Neuronal stem cell (in vitro differentiated cells): ENCODE measurements at regions not wholly inside any gene's neighbourhood (a gene's known extent, or its start where the extent isn't known, plus 50 kb on each side); places are given as distances from the start of the nearest gene placed in this dataset.

ENCODE experiments used
- DNase-seq: peaks from one replicate; pipeline ENCODE4 v3.0.0-alpha.2; 2013; ENCODE audit warnings: low spot score
- H2AFZ ChIP-seq: one replicate; pipeline ENCODE4 v1.6.1; 2013; ENCODE audit warnings: mild to moderate bottlenecking, low read length, inconsistent platforms
- H2AK5ac ChIP-seq: 2 replicates; pipeline ENCODE4 v1.6.1; 2013; ENCODE audit warnings: low read depth, mild to moderate bottlenecking, inconsistent platforms, low read length, moderate library complexity, mixed read lengths
- H2BK120ac ChIP-seq: 2 replicates; pipeline ENCODE4 v1.6.1; 2013; ENCODE audit warnings: low read depth, mild to moderate bottlenecking, inconsistent platforms, low read length, moderate library complexity, mixed read lengths
- H2BK12ac ChIP-seq: one replicate; pipeline ENCODE4 v1.6.1; 2013; ENCODE audit warnings: low read length, inconsistent platforms
- H2BK15ac ChIP-seq: 2 replicates; pipeline ENCODE4 v1.6.1; 2013; ENCODE audit warnings: mild to moderate bottlenecking, low read length, inconsistent platforms, mixed read lengths
- H2BK5ac ChIP-seq: one replicate; pipeline ENCODE4 v1.6.1; 2013; ENCODE audit warnings: inconsistent platforms, mild to moderate bottlenecking, low read length, moderate library complexity
- H3K14ac ChIP-seq: one replicate; pipeline ENCODE4 v1.6.1; 2013; ENCODE audit warnings: low read length, inconsistent platforms
- H3K18ac ChIP-seq: 2 replicates; pipeline ENCODE4 v1.6.1; 2013; ENCODE audit warnings: low read length, inconsistent platforms
- H3K23ac ChIP-seq: 2 replicates; pipeline ENCODE4 v1.6.1; 2013; ENCODE audit warnings: low read depth, mild to moderate bottlenecking, mixed read lengths, low read length, inconsistent platforms; ENCODE audit not compliant: poor library complexity
- H3K27ac ChIP-seq: replicated peaks from 3 replicates; pipeline ENCODE4 v1.5.1; 2013; ENCODE audit warnings: low read length, inconsistent platforms
- H3K27me3 ChIP-seq, 3 experiments: 2 replicates each; pipeline ENCODE4 v1.6.1; 2013; ENCODE audit warnings: low read length in 3 of 3, mild to moderate bottlenecking in 2 of 3, inconsistent platforms in 1 of 3, low read depth in 1 of 3, mixed read lengths in 1 of 3, moderate library complexity in 1 of 3; ENCODE audit not compliant: control insufficient read depth in 3 of 3, insufficient read depth in 3 of 3
- H3K36me3 ChIP-seq, 2 donors: replicated peaks in 1 of 2; 2 replicates each; pipeline ENCODE4 v1.6.1; 2013; ENCODE audit warnings: low read length in 2 of 2; ENCODE audit not compliant: control insufficient read depth in 2 of 2, insufficient read depth in 2 of 2
- H3K4ac ChIP-seq: 2 replicates; pipeline ENCODE4 v1.6.1; 2013; ENCODE audit warnings: inconsistent platforms, mild to moderate bottlenecking, low read length, moderate library complexity
- H3K4me1 ChIP-seq, 2 donors: 1 replicate in 1 of 2; 2 replicates in 1 of 2; pipeline ENCODE4 v1.6.1; 2013; ENCODE audit warnings: low read length in 2 of 2, low read depth in 1 of 2; ENCODE audit not compliant: control insufficient read depth in 2 of 2, insufficient read depth in 1 of 2
- H3K4me2 ChIP-seq: one replicate; pipeline ENCODE4 v1.6.1; 2013; ENCODE audit warnings: mild to moderate bottlenecking, low read length, inconsistent platforms; ENCODE audit not compliant: insufficient read depth, poor library complexity, severe bottlenecking
- H3K4me3 ChIP-seq, 2 donors: 2 replicates each; pipeline ENCODE4 v1.5.1; 2013; ENCODE audit warnings: low read length in 2 of 2, mild to moderate bottlenecking in 2 of 2, inconsistent platforms in 1 of 2, moderate library complexity in 1 of 2
- H3K79me1 ChIP-seq: one replicate; pipeline ENCODE4 v1.6.1; 2013; ENCODE audit warnings: low read depth, mild to moderate bottlenecking, inconsistent platforms, low read length, moderate library complexity
- H3K9ac ChIP-seq: one replicate; pipeline ENCODE4 v1.6.1; 2013; ENCODE audit warnings: mild to moderate bottlenecking, low read depth, low read length, inconsistent platforms; ENCODE audit not compliant: poor library complexity
- H3K9me3 ChIP-seq, 2 donors: replicated peaks in 1 of 2; 2 replicates each; pipeline versions ENCODE3 to v1.6.1; 2013; ENCODE audit warnings: low read length in 2 of 2, mild to moderate bottlenecking in 2 of 2, inconsistent platforms in 1 of 2, low read depth in 1 of 2, mixed read lengths in 1 of 2, moderate library complexity in 1 of 2; ENCODE audit not compliant: control insufficient read depth in 2 of 2, insufficient read depth in 1 of 2
- H4K8ac ChIP-seq: one replicate; pipeline ENCODE4 v1.6.1; 2013; ENCODE audit warnings: low read depth, mild to moderate bottlenecking, inconsistent platforms, low read length, moderate library complexity
- H4K91ac ChIP-seq: one replicate; pipeline ENCODE4 v1.6.1; 2013; ENCODE audit warnings: low read length, low read depth, mild to moderate bottlenecking, inconsistent platforms; ENCODE audit not compliant: poor library complexity
- WGBS, 2 donors: extraction: QIAGEN DNeasy Blood & Tissue Kit; methylation state at CpG; one replicate each; pipeline ENCODE4 v1.1.7; 2013; ENCODE audit warnings: missing lambda C conversion rate in 2 of 2, mixed read lengths in 1 of 2; ENCODE audit not compliant: insufficient read length in 2 of 2, insufficient replicate concordance in 1 of 2; ENCODE audit errors: extremely low coverage in 2 of 2; 5-methylcytosine and 5-hydroxymethylcytosine counted together

DNA sequence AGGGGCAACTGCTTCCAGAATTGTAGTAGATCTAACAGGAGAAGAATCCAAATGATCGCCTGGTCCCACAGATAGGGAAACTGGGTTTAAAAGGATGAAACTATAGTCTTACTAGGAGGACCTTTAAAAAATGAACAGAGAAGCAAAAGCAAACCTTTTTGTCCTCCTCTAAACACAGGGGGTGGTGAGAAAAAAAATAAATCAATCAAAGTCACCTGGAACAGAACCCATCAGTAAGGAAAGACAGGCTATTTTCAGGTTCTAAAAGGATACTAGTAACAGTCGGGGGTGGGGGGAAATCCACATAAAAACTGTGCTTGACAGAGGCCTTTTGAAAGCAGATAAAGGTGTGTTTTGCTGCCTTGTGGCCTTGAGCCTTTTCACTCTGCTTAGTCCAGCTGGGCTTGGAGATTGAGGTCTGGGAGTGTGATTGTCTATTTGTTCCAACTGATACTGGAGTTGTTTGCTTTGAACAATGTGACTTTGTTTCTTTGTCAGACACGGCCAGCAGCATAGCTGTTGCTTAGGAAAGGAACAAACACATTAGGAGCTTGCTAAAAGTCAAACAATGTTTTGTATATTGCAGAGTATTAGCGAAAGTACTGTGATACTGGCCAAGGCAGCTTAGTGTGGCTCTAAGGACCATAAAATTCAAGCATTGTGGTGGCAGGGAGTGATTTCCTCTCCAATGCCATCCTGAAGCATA, 141.1 kb upstream of the IRF2BP2 start:
- no peak overlapping the region for H3K4me2 ChIP-seq
- no peak overlapping the region for H3K18ac ChIP-seq
- no peak overlapping the region for H2AK5ac ChIP-seq
- no peak overlapping the region for H4K8ac ChIP-seq
- H3K27ac ChIP-seq, result no peak overlapping the region
- H3K4me1 ChIP-seq, result peaks cover 12 to 16% of the 10 kb centered on the region in 2 donors
- no peak overlapping the region for H2BK12ac ChIP-seq
- no peak overlapping the region for H2AFZ ChIP-seq
- no peak overlapping the region for H3K23ac ChIP-seq
- no peak overlapping the region for H2BK15ac ChIP-seq
- no peak overlapping the region for H3K4ac ChIP-seq
- H3K4me3 ChIP-seq, result no peak overlapping the region
- no peak for DNase-seq
- H3K9me3 ChIP-seq, result no peaks in the 10 kb centered on the region
- WGBS, 2 donors, result no CpG with 5 or more reads among the region's 4 CpGs
- H3K27me3 ChIP-seq, result no peaks in the 10 kb centered on the region
- no peak overlapping the region for H3K9ac ChIP-seq
- H3K36me3 ChIP-seq, result no peaks in the 10 kb centered on the region
- no peak overlapping the region for H3K14ac ChIP-seq
- no peak overlapping the region for H2BK5ac ChIP-seq
- no peaks in the 10 kb centered on the region for H3K79me1 ChIP-seq
- H4K91ac ChIP-seq, result no peak overlapping the region
- H2BK120ac ChIP-seq, result no peak overlapping the region

DNA sequence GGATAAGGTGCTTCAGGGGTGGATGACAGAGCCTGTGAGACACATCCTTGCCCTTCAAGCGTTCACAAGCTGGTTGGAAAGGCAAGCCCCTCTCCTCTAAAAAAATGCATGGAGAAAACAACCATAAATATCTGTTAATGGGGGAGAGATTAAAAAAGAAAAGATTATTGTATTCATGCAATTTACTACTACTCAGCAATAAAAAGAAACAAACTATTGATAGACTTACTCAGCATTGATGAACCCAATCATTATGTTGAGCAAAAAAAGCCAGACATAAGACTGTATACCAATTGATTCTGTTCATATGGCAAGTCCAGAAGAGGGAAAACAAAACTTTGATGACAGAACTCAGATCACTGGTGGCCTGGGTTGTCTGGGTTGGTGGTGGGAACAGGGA, 138.7 kb upstream of the IRF2BP2 start:
- Histone ChIP-seq H3K14ac (no peak overlapping the region), H3K4me1 (peaks cover 22 to 37% of the 10 kb centered on the region in 2 donors), H3K4me3 (no peak overlapping the region), H3K36me3 (no peaks in the 10 kb centered on the region), H4K91ac (no peak overlapping the region), H3K4ac (no peak overlapping the region), H3K18ac (no peak overlapping the region), H3K4me2 (no peak overlapping the region), H3K9me3 (no peaks in the 10 kb centered on the region), H3K27ac (no peak overlapping the region), H2AFZ (no peak overlapping the region), H2BK12ac (no peak overlapping the region), H2BK5ac (no peak overlapping the region), H3K23ac (no peak overlapping the region), H2BK120ac (no peak overlapping the region), H3K9ac (no peak overlapping the region), H4K8ac (no peak overlapping the region), H2AK5ac (no peak overlapping the region), H2BK15ac (no peak overlapping the region), H3K79me1 (no peaks in the 10 kb centered on the region), H3K27me3 (no peaks in the 10 kb centered on the region)
- DNase-seq, result no peak
- WGBS, 2 donors, result no CpG with 5 or more reads among the region's 1 CpG

DNA sequence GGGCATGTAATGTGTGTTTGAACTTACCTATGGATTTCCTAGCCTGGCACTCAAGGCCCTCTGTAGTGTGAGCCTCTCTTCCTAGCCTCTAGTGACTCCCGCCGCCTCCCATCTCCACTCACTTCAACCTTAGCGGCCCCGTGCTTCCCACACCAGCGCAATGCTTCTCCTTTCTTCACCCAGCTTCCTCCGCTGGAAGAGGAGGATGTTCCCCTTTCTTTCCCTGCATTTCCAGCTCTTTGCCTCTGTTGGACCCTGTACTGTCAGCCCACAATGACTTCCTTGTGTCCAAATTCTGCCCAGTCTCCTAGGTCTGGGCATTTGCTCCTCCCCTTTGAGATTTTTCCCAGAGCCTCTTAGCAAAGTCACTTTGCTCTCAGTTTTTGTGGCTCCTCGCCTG, 138.1 kb upstream of the IRF2BP2 start:
- Histone ChIP-seq H3K36me3 (no peaks in the 10 kb centered on the region), H2AK5ac (no peak overlapping the region), H2BK120ac (no peak overlapping the region), H4K8ac (no peak overlapping the region), H3K27ac (no peak overlapping the region), H3K9ac (no peak overlapping the region), H2AFZ (no peak overlapping the region), H3K27me3 (peaks cover 0 to under 1% (median 0%) of the 10 kb centered on the region in 3 experiments), H3K9me3 (no peaks in the 10 kb centered on the region), H3K4me1 (peaks cover 25 to 41% of the 10 kb centered on the region in 2 donors), H4K91ac (no peak overlapping the region), H2BK5ac (no peak overlapping the region), H3K14ac (no peak overlapping the region), H3K79me1 (no peaks in the 10 kb centered on the region), H3K23ac (no peak overlapping the region), H2BK15ac (no peak overlapping the region), H3K4ac (no peak overlapping the region), H3K4me3 (no peak overlapping the region), H2BK12ac (no peak overlapping the region), H3K18ac (peak overlapping the region; percentile 69), H3K4me2 (no peak overlapping the region)
- no CpG with 5 or more reads among the region's 7 CpGs for WGBS, 2 donors
- DNase-seq, result no peak

DNA sequence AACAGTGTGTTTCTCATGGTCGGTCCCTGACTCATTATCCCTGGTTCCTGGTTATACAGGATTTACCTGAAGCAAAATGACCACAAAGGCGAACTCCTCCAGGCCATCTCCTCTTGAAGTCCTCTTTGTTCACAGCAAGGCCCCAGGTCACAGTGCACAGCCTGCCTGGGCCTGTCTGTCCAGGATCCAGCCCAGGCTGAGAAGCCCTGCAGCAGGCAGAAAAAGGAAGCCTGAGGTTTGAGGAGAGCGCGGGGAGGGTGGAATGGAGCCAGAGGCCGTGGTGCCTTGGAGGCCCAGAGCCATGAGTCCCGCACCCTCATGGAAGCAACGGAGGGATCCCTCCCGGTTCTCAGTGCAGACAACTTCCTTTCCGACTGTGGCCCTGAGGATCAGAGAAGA, 136.8 kb upstream of the IRF2BP2 start:
- Histone ChIP-seq H3K4ac (no peak overlapping the region), H2AK5ac (peak overlapping the region; percentile 3), H2BK12ac (no peak overlapping the region), H2BK5ac (no peak overlapping the region), H3K9me3 (no peaks in the 10 kb centered on the region), H2BK120ac (no peak overlapping the region), H3K79me1 (no peaks in the 10 kb centered on the region), H4K8ac (no peak overlapping the region), H3K27me3 (peaks cover 0 to 2% (median 0%) of the 10 kb centered on the region in 3 experiments), H3K9ac (no peak overlapping the region), H3K14ac (no peak overlapping the region), H4K91ac (no peak overlapping the region), H2BK15ac (no peak overlapping the region), H3K36me3 (no peaks in the 10 kb centered on the region), H3K27ac (no peak overlapping the region), H2AFZ (peak overlapping the region; percentile 6), H3K23ac (no peak overlapping the region), H3K18ac (peak overlapping the region; percentile 20), H3K4me2 (no peak overlapping the region), H3K4me1 (peaks cover 25 to 41% of the 10 kb centered on the region in 2 donors), H3K4me3 (no peak overlapping the region)
- no CpG with 5 or more reads among the region's 9 CpGs for WGBS, 2 donors
- DNase-seq, result no peak
